Cerebellar cortex (tissue), 1 donor: ENCODE measurements at regions not wholly inside any gene's neighbourhood (a gene's known extent, or its start where the extent isn't known, plus 50 kb on each side); places are given as distances from the start of the nearest gene placed in this dataset.

Source experiments
- DNase-seq: peaks from one replicate; pipeline ENCODE4 v3.0.0-alpha.2; 2015; ENCODE audit warnings: low spot score

GRCh38 chr1:187091666-187092065 lies 262.9 kb downstream of the PLA2G4A start:
- DNase-seq: no peak

- no peak for DNase-seq
These were observed 263.4 kb downstream of the PLA2G4A start for GRCh38 chr1:187092104-187092503.

- DNase-seq: no peak
These were observed 267.9 kb downstream of the PLA2G4A start for GRCh38 chr1:187096689-187097088.

- no peak for DNase-seq
These were observed 281.6 kb downstream of the PLA2G4A start for GRCh38 chr1:187110351-187110750.

GRCh38 chr1:187114792-187115191 lies 286.0 kb downstream of the PLA2G4A start:
- no peak for DNase-seq

GRCh38 chr1:187121661-187122060 lies 292.9 kb downstream of the PLA2G4A start:
- peak; percentile 96 for DNase-seq

GRCh38 chr1:187122566-187122965 lies 293.8 kb downstream of the PLA2G4A start:
- DNase-seq: peak; percentile 45

GRCh38 chr1:187129132-187129531 lies 300.4 kb downstream of the PLA2G4A start:
- no peak for DNase-seq

- no peak for DNase-seq
These were observed 315.0 kb downstream of the PLA2G4A start for GRCh38 chr1:187143783-187144182.

- DNase-seq: no peak
These were observed 317.6 kb downstream of the PLA2G4A start for GRCh38 chr1:187146388-187146787.

GRCh38 chr1:187151555-187151954 lies 322.8 kb downstream of the PLA2G4A start:
- DNase-seq: no peak

GRCh38 chr1:187153047-187153446 lies 324.3 kb downstream of the PLA2G4A start:
- DNase-seq: no peak

- DNase-seq: no peak
These were observed 328.4 kb downstream of the PLA2G4A start for GRCh38 chr1:187157115-187157514.

- no peak for DNase-seq
These were observed 328.8 kb downstream of the PLA2G4A start for GRCh38 chr1:187157552-187157951.

- no peak for DNase-seq
These were observed 338.8 kb downstream of the PLA2G4A start for GRCh38 chr1:187167555-187167954.

GRCh38 chr1:187168297-187168696 lies 339.5 kb downstream of the PLA2G4A start:
- DNase-seq: no peak

- DNase-seq: no peak
These were observed 356.6 kb downstream of the PLA2G4A start for GRCh38 chr1:187185389-187185788.

GRCh38 chr1:187197685-187198084 lies 368.9 kb downstream of the PLA2G4A start:
- no peak for DNase-seq

GRCh38 chr1:187203257-187203656 lies 374.5 kb downstream of the PLA2G4A start:
- DNase-seq: no peak

- no peak for DNase-seq
These were observed 383.6 kb downstream of the PLA2G4A start for GRCh38 chr1:187212377-187212776.

- DNase-seq: no peak
These were observed 397.6 kb downstream of the PLA2G4A start for GRCh38 chr1:187226396-187226795.

GRCh38 chr1:187228790-187229189 lies 400.0 kb downstream of the PLA2G4A start:
- DNase-seq: no peak

- no peak for DNase-seq
These were observed 400.7 kb downstream of the PLA2G4A start for GRCh38 chr1:187229496-187229895.

- no peak for DNase-seq
These were observed 406.0 kb downstream of the PLA2G4A start for GRCh38 chr1:187234706-187235105.

GRCh38 chr1:187236199-187236598 lies 407.4 kb downstream of the PLA2G4A start:
- DNase-seq: no peak
